H1 (cell line): ENCODE measurements at regions not wholly inside any gene's neighbourhood (a gene's known extent, or its start where the extent isn't known, plus 50 kb on each side); places are given as distances from the start of the nearest gene placed in this dataset.

Experiments
- CTCF ChIA-PET: fragments of 300-600 bp; sonication (Branson Sonifier 250); formaldehyde crosslinking; loops from one replicate; lab custom pipeline; 2021; ENCODE audit not compliant: partially characterized antibody; lab: Charles Lee
- POLR2A ChIA-PET: fragments of 300-600 bp; sonication (Branson Sonifier 250); formaldehyde crosslinking; loops from one replicate; lab custom pipeline; 2021; ENCODE audit warnings: inconsistent platforms; ENCODE audit not compliant: partially characterized antibody; lab: Charles Lee
- DNase-seq, 2 experiments: peaks; one replicate each; pipeline versions ENCODE4 v3.0.0 to v3.0.0-alpha.2; 2010 to 2022; ENCODE audit warnings: low spot score in 2 of 2, low read depth in 1 of 2, mixed read lengths in 1 of 2
- FAIRE-seq: peaks from 2 replicates; lab custom pipeline; 2011; peaks lifted over from hg19 to GRCh38; lab: Jason Lieb, UNC
- H2AFZ ChIP-seq: 2 replicates; pipeline ENCODE4 v1.8.1; 2012; ENCODE audit warnings: low read length, inconsistent platforms
- H2AK5ac ChIP-seq: 2 replicates; pipeline ENCODE4 v1.6.1; 2013; ENCODE audit warnings: low read depth, low read length
- H2BK120ac ChIP-seq: replicated peaks from 2 replicates; pipeline ENCODE3; 2013; ENCODE audit warnings: low read depth, low read length, inconsistent platforms
- H2BK12ac ChIP-seq: 2 replicates; pipeline ENCODE4 v1.6.1; 2013; ENCODE audit warnings: low read depth, low read length
- H2BK15ac ChIP-seq: 2 replicates; pipeline ENCODE4 v1.6.1; 2013; ENCODE audit warnings: low read length
- H2BK20ac ChIP-seq: 2 replicates; pipeline ENCODE4 v1.6.1; 2013; ENCODE audit warnings: low read length
- H2BK5ac ChIP-seq: 2 replicates; pipeline ENCODE4 v1.6.1; 2013; ENCODE audit warnings: low read depth, low read length
- H3K14ac ChIP-seq: 2 replicates; pipeline ENCODE4 v1.6.1; 2013; ENCODE audit warnings: inconsistent platforms; ENCODE audit not compliant: insufficient read length
- H3K18ac ChIP-seq: 2 replicates; pipeline ENCODE4 v1.6.1; 2013; ENCODE audit warnings: low read length; ENCODE audit errors: extremely low read depth
- H3K23ac ChIP-seq: 2 replicates; pipeline ENCODE4 v1.6.1; 2013; ENCODE audit warnings: inconsistent platforms; ENCODE audit not compliant: insufficient read length
- H3K23me2 ChIP-seq: 2 replicates; pipeline ENCODE4 v1.6.1; 2013; ENCODE audit warnings: low read depth, low read length
- H3K27ac ChIP-seq: 2 replicates; pipeline ENCODE4 v1.6.1; 2011; ENCODE audit warnings: low read depth, low read length, inconsistent platforms
- H3K27me3 ChIP-seq, 4 experiments: replicated peaks in 1 of 4; 1 replicate in 1 of 4; 2 replicates in 3 of 4; pipeline versions ENCODE4 v1.6.1 to v1.8.1; 2011 to 2013; ENCODE audit warnings: low read length in 3 of 4, mild to moderate bottlenecking in 3 of 4, inconsistent platforms in 2 of 4, mixed read lengths in 2 of 4, moderate library complexity in 1 of 4; ENCODE audit not compliant: control insufficient read depth in 3 of 4, insufficient read depth in 3 of 4; ENCODE audit errors: extremely low read depth in 1 of 4
- H3K36me3 ChIP-seq, 4 experiments: 2 replicates each; pipeline versions ENCODE4 v1.6.1 to v1.8.1; 2011 to 2013; ENCODE audit warnings: mild to moderate bottlenecking in 4 of 4, low read length in 3 of 4, moderate library complexity in 2 of 4, control low read depth in 1 of 4, inconsistent platforms in 1 of 4; ENCODE audit not compliant: insufficient read depth in 4 of 4, control insufficient read depth in 2 of 4
- H3K4ac ChIP-seq: replicated peaks from 2 replicates; pipeline ENCODE3; 2013; ENCODE audit warnings: low read length, low read depth, mixed read lengths, inconsistent platforms; ENCODE audit not compliant: insufficient read length
- H3K4me1 ChIP-seq, 4 experiments: replicated peaks in 1 of 4; 1 replicate in 1 of 4; 2 replicates in 3 of 4; pipeline versions ENCODE4 v1.6.1 to v1.8.1; 2011 to 2013; ENCODE audit warnings: low read length in 3 of 4, inconsistent platforms in 2 of 4, mixed read lengths in 1 of 4; ENCODE audit not compliant: insufficient read depth in 4 of 4, control insufficient read depth in 3 of 4
- H3K4me2 ChIP-seq, 2 experiments: 2 replicates each; pipeline versions ENCODE4 v1.6.1 to v1.8.1; 2011 to 2013; ENCODE audit warnings: low read depth in 2 of 2, low read length in 2 of 2, control low read depth in 1 of 2, inconsistent platforms in 1 of 2, mild to moderate bottlenecking in 1 of 2; ENCODE audit not compliant: insufficient read depth in 1 of 2
- H3K4me3 ChIP-seq, 4 experiments: fragments of 200-600, 300-600 bp in 1 of 4; sonication (generic), shearing (Covaris generic), sonication (Bioruptor Twin) in 1 of 4; 2 replicates each; pipeline versions ENCODE4 v1.5.1 to v1.8.1; 2011 to 2016; ENCODE audit warnings: low read length in 4 of 4, low read depth in 3 of 4, control low read depth in 2 of 4, inconsistent platforms in 2 of 4, mild to moderate bottlenecking in 2 of 4, mixed read lengths in 1 of 4, moderate library complexity in 1 of 4; ENCODE audit not compliant: insufficient read depth in 2 of 4; ENCODE audit errors: extremely low read depth in 1 of 4
- H3K56ac ChIP-seq: replicated peaks from 2 replicates; pipeline ENCODE3; 2013; ENCODE audit warnings: low read depth, mild to moderate bottlenecking, mixed read lengths, low read length, inconsistent platforms; ENCODE audit not compliant: insufficient read length
- H3K79me1 ChIP-seq: 2 replicates; pipeline ENCODE4 v1.6.1; 2013; ENCODE audit warnings: low read depth, low read length, control low read depth
- H3K79me2 ChIP-seq, 2 experiments: 2 replicates each; pipeline versions ENCODE4 v1.6.1 to v1.8.1; 2012 to 2013; ENCODE audit warnings: low read length in 2 of 2, mild to moderate bottlenecking in 2 of 2, inconsistent platforms in 1 of 2; ENCODE audit not compliant: insufficient read depth in 2 of 2, control insufficient read depth in 1 of 2
- H3K9ac ChIP-seq, 4 experiments: replicated peaks in 1 of 4; 1 replicate in 1 of 4; 2 replicates in 3 of 4; pipeline versions ENCODE4 v1.6.1 to v1.8.1; 2011 to 2013; ENCODE audit warnings: low read depth in 3 of 4, low read length in 3 of 4, control low read depth in 2 of 4, mild to moderate bottlenecking in 2 of 4, moderate library complexity in 2 of 4, inconsistent platforms in 1 of 4; ENCODE audit errors: extremely low read depth in 1 of 4
- H3K9me3 ChIP-seq, 2 experiments: 2 replicates each; pipeline versions ENCODE4 v1.6.1 to v1.8.1; 2012 to 2013; ENCODE audit warnings: mild to moderate bottlenecking in 2 of 2, moderate library complexity in 2 of 2, control low read depth in 1 of 2, inconsistent platforms in 1 of 2, low read depth in 1 of 2, low read length in 1 of 2, mixed read lengths in 1 of 2; ENCODE audit not compliant: insufficient read depth in 2 of 2
- H4K20me1 ChIP-seq, 2 experiments: replicated peaks in 1 of 2; 2 replicates each; pipeline versions ENCODE3 to v1.8.1; 2011 to 2013; ENCODE audit warnings: inconsistent platforms in 2 of 2, low read length in 2 of 2, mild to moderate bottlenecking in 1 of 2; ENCODE audit not compliant: insufficient read depth in 2 of 2, control insufficient read depth in 1 of 2
- H4K5ac ChIP-seq: 2 replicates; pipeline ENCODE4 v1.6.1; 2013; ENCODE audit warnings: low read length, low read depth, mixed read lengths, inconsistent platforms; ENCODE audit not compliant: insufficient read length
- H4K8ac ChIP-seq: 2 replicates; pipeline ENCODE4 v1.8.0; 2013; ENCODE audit warnings: mild to moderate bottlenecking, moderate library complexity, low read length, inconsistent platforms; ENCODE audit not compliant: insufficient read depth; ENCODE audit errors: extremely low read depth
- H4K91ac ChIP-seq: replicated peaks from 2 replicates; pipeline ENCODE3; 2013; ENCODE audit warnings: low read length, mixed read lengths, inconsistent platforms; ENCODE audit not compliant: insufficient read length
- BRCA1 ChIP-seq: IDR thresholded peaks from 2 replicates; pipeline ENCODE4 v1.6.1; 2012; ENCODE audit warnings: low read depth, low read length, improper control_type of control experiment
- CBX5 ChIP-seq: fragments of 300-800, 300-1000 bp; sonication (generic); IDR thresholded peaks from 2 replicates; pipeline ENCODE4 v1.7.1; 2016; ENCODE audit warnings: antibody characterized with exemption, low read length, low read depth
- NRF1 ChIP-seq: IDR thresholded peaks from 2 replicates; pipeline ENCODE4 v1.6.1; 2011; ENCODE audit warnings: mild to moderate bottlenecking, low read depth, low read length, improper control_type of control experiment
- PHF8 ChIP-seq: fragments of 200-600 bp; sonication (generic); conservative IDR thresholded peaks from 2 replicates; pipeline ENCODE4 v1.7.1; 2012; ENCODE audit warnings: low read depth, mild to moderate bottlenecking, inconsistent platforms, low read length, moderate library complexity
- POLR2AphosphoS5 ChIP-seq: IDR thresholded peaks from 2 replicates; pipeline ENCODE4 v1.6.1; 2011; ENCODE audit warnings: low read depth, low read length
- POU5F1 ChIP-seq: IDR thresholded peaks from 2 replicates; pipeline ENCODE4 v1.6.1; 2011; ENCODE audit warnings: low read depth, mild to moderate bottlenecking, low read length, moderate library complexity
- SIN3A ChIP-seq, 2 experiments: IDR thresholded peaks in 1 of 2; conservative IDR thresholded peaks in 1 of 2; 2 replicates each; pipeline ENCODE4 v1.6.1; 2011 to 2012; ENCODE audit warnings: low read length in 2 of 2, improper control_type of control experiment in 1 of 2, low read depth in 1 of 2, mild to moderate bottlenecking in 1 of 2
- SUZ12 ChIP-seq: fragments of 200-600 bp; sonication (generic); IDR thresholded peaks from 2 replicates; pipeline ENCODE4 v1.6.1; 2012; ENCODE audit warnings: mild to moderate bottlenecking, inconsistent platforms, low read length, moderate library complexity, mixed read lengths
- TCF12 ChIP-seq: IDR thresholded peaks from 2 replicates; pipeline ENCODE4 v1.6.1; 2011; ENCODE audit warnings: low read depth, mild to moderate bottlenecking, low read length
- WGBS, 2 experiments: shearing (Covaris generic) in 1 of 2; methylation state at CpG; one replicate each; pipeline versions ENCODE4 v1.1.6 to v1.1.7; 2013 to 2015; ENCODE audit warnings: low lambda C conversion rate in 2 of 2, mixed read lengths in 2 of 2, inconsistent platforms in 1 of 2, low coverage in 1 of 2, missing lambda C conversion rate in 1 of 2; ENCODE audit not compliant: insufficient replicate concordance in 2 of 2, insufficient coverage in 1 of 2, insufficient read length in 1 of 2; ENCODE audit errors: extremely low coverage in 1 of 2, missing lambda C conversion rate in 1 of 2; 5-methylcytosine and 5-hydroxymethylcytosine counted together

- Histone ChIP-seq H4K20me1 (no peaks in the 10 kb centered on the region), H3K4me1 (peaks cover 0 to 6% (median 3%) of the 10 kb centered on the region in 4 experiments; a peak in 4 of 7 replicates), H3K4me3 (no peak overlapping the region), H3K27me3 (no peaks in the 10 kb centered on the region), H3K79me1 (no peaks in the 10 kb centered on the region), H3K14ac (no peak overlapping the region), H2BK15ac (no peak overlapping the region), H2AFZ (no peak overlapping the region), H3K4me2 (no peak overlapping the region), H2BK120ac (no peak overlapping the region), H3K79me2 (no peaks in the 10 kb centered on the region), H3K56ac (no peak overlapping the region), H2BK5ac (no peak overlapping the region), H3K27ac (no peak overlapping the region), H3K23me2 (no peaks in the 10 kb centered on the region), H2BK12ac (no peak overlapping the region), H3K23ac (no peak overlapping the region), H2BK20ac (no peak overlapping the region), H4K8ac (no peak overlapping the region; the same call in 1 of the 2 replicates), H3K9me3 (no peaks in the 10 kb centered on the region), H3K18ac (no peak overlapping the region), H3K4ac (no peak overlapping the region), H3K9ac (no peak overlapping the region), H3K36me3 (no peaks in the 10 kb centered on the region), H4K5ac (no peak overlapping the region), H4K91ac (no peak overlapping the region), H2AK5ac (no peak overlapping the region)
- no peak for FAIRE-seq
- DNase-seq, result no peak
- WGBS, 2 experiments, result 100% methylated on average over 3 of the region's 7 CpGs; no CpG with 5 or more reads in 1 of the 2 experiments
- ChIA-PET CTCF (interaction anchor here (1.5 to 2.3 kb wide), 2 partner anchors 14 to 17 kb away, joined by 4 to 5 read pairs; no protein-coding TSS in a partner anchor), POLR2A (no interaction called here)
- TF ChIP-seq POLR2AphosphoS5 (no peak), BRCA1 (no peak), SIN3A (conservative IDR thresholded peaks at IDR 0.05 in 1 of 2, IDR thresholded peaks at IDR 0.05 in 1 of 2; ENCODE audit: low read depth in 1 of 2, low read length in 2 of 2) (no peak), CBX5 (no peak), SUZ12 (no peak), TCF12 (no peak), PHF8 (no peak), NRF1 (no peak), POU5F1 (no peak)
Measured at GRCh38 chrX:40261833-40262156, 164.0 kb upstream of the BCOR start.
